ENCODE measurements at regions not wholly inside any gene's neighbourhood (a gene's known extent, or its start where the extent isn't known, plus 50 kb on each side); places are given as distances from the start of the nearest gene placed in this dataset.

DNA sequence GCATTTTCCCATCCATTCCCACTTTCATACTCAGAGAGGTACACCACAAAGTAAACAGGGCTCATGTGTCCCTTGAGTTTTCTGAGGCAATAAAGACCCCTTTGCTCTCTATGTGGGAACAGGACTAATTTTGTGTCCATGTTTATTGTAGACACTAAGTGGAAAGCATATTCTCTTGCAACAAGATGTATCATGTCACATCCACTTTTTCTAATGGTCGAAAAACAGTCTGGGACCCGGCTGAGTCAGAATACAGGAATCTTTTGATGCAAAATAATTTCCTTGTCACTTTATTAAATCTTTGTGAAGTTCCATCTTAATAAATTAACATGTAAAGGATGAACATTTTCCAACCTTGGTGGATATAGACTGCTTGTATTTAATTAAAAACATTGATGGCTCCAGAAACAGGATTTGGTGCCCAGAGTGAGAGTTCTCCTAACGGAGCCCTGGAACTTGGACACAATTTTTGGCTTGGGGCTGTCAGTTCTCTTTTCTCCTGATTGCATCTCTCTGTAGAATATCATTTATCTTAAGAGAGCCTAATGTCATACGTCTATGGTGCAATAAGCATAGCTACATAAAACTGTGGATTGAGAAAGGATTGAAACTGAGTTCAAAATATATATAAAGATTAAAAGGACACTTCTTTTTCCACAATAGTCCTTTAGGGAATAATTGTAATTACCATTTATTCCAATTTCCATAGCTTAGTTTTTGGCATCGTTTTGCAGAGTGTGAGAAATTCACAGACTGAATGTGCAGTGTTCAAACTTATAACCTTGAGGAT is 1116.7 kb upstream of the SEMA6A start:
- CTCF ChIA-PET = no interaction called here

GRCh38 chr5:117690612-117691011 is 1116.0 kb upstream of the SEMA6A start:
- H3K36me3 Mint-ChIP-seq (ENCODE audit: low read depth) = no peaks in the 10 kb centered on the region
- no peaks in the 10 kb centered on the region for H3K27me3 Mint-ChIP-seq
- ChIA-PET CTCF (no interaction called here), POLR2A (no interaction called here)
- H3K4me3 Mint-ChIP-seq = no peak overlapping the region
- H3K4me1 Mint-ChIP-seq = no peaks in the 10 kb centered on the region
- no peak overlapping the region for H3K27ac Mint-ChIP-seq
- H3K9me3 Mint-ChIP-seq = peaks cover 5% of the 10 kb centered on the region
- DNase-seq = no peak

More for the DNA sequence above, 1116.7 kb upstream of the SEMA6A start:
- no peaks in the 10 kb centered on the region for H3K27me3 Mint-ChIP-seq
- H3K27ac Mint-ChIP-seq = no peak overlapping the region
- DNase-seq = no peak
- H3K36me3 Mint-ChIP-seq (ENCODE audit: low read depth) = no peaks in the 10 kb centered on the region
- POLR2A ChIA-PET = no interaction called here
- H3K9me3 Mint-ChIP-seq = peaks cover 5% of the 10 kb centered on the region
- no peaks in the 10 kb centered on the region for H3K4me1 Mint-ChIP-seq
- no peak overlapping the region for H3K4me3 Mint-ChIP-seq

DNA sequence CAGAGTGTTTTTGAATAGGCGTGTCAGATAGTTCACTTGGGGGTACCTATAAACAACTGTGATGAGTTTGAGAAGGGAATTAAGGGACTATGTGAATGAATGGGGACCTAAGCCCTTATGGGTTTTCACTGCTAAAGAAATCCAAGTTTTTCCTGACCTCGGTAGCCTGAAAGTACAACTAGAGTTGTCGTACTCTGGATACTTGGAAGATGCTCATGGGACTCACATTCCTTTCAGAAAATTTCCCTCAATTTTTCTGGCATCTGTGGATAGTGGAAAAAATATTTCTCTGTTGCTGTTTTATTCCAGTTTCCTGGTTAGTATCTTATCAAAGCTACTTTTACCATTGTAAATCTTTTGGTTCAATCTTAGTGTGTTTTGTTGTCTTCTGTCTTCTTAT is 1112.3 kb upstream of the SEMA6A start:
- Mint-ChIP-seq H3K27ac (no peak overlapping the region), H3K27me3 (no peaks in the 10 kb centered on the region), H3K4me1 (no peaks in the 10 kb centered on the region), H3K4me3 (no peak overlapping the region), H3K9me3 (peaks cover 5% of the 10 kb centered on the region), H3K36me3 (ENCODE audit: low read depth) (no peaks in the 10 kb centered on the region)
- CTCF ChIA-PET = no interaction called here
- no peak for DNase-seq
- POLR2A ChIA-PET = no interaction called here

GRCh38 chr5:117682416-117682815 is 1107.8 kb upstream of the SEMA6A start:
- POLR2A ChIA-PET = no interaction called here
- Mint-ChIP-seq H3K27me3 (no peaks in the 10 kb centered on the region), H3K27ac (no peak overlapping the region), H3K9me3 (peaks cover 2% of the 10 kb centered on the region), H3K4me3 (no peak overlapping the region), H3K36me3 (ENCODE audit: low read depth) (no peaks in the 10 kb centered on the region), H3K4me1 (no peaks in the 10 kb centered on the region)
- CTCF ChIA-PET = no interaction called here
- DNase-seq = no peak

GRCh38 chr5:117681431-117682254 is 1107.0 kb upstream of the SEMA6A start:
- no peak overlapping the region for H3K27ac Mint-ChIP-seq
- no peak for DNase-seq
- H3K27me3 Mint-ChIP-seq = no peaks in the 10 kb centered on the region
- ChIA-PET POLR2A (no interaction called here), CTCF (no interaction called here)
- H3K36me3 Mint-ChIP-seq (ENCODE audit: low read depth) = no peaks in the 10 kb centered on the region
- H3K4me3 Mint-ChIP-seq = no peak overlapping the region
- H3K4me1 Mint-ChIP-seq = no peaks in the 10 kb centered on the region
- H3K9me3 Mint-ChIP-seq = peaks cover 2% of the 10 kb centered on the region

GRCh38 chr5:117680426-117680825 is 1105.8 kb upstream of the SEMA6A start:
- peaks cover 2% of the 10 kb centered on the region for H3K9me3 Mint-ChIP-seq
- no peak for DNase-seq
- H3K4me3 Mint-ChIP-seq = no peak overlapping the region
- H3K27ac Mint-ChIP-seq = no peak overlapping the region
- H3K4me1 Mint-ChIP-seq = no peaks in the 10 kb centered on the region
- CTCF ChIA-PET = no interaction called here
- H3K36me3 Mint-ChIP-seq (ENCODE audit: low read depth) = no peaks in the 10 kb centered on the region
- no peaks in the 10 kb centered on the region for H3K27me3 Mint-ChIP-seq
- POLR2A ChIA-PET = no interaction called here

GRCh38 chr5:117679046-117679445 is 1104.4 kb upstream of the SEMA6A start:
- Mint-ChIP-seq H3K9me3 (peaks cover 5% of the 10 kb centered on the region), H3K36me3 (ENCODE audit: low read depth) (no peaks in the 10 kb centered on the region), H3K27ac (no peak overlapping the region), H3K4me3 (no peak overlapping the region), H3K4me1 (no peaks in the 10 kb centered on the region), H3K27me3 (no peaks in the 10 kb centered on the region)
- POLR2A ChIA-PET = no interaction called here
- DNase-seq = no peak
- CTCF ChIA-PET = no interaction called here

- H3K27me3 Mint-ChIP-seq = no peaks in the 10 kb centered on the region
- ChIA-PET POLR2A (no interaction called here), CTCF (no interaction called here)
Measured at GRCh38 chr5:117675646-117676045, 1101.0 kb upstream of the SEMA6A start.

GRCh38 chr5:117671551-117671950 is 1096.9 kb upstream of the SEMA6A start:
- no peaks in the 10 kb centered on the region for H3K4me1 Mint-ChIP-seq
- DNase-seq = no peak
- CTCF ChIA-PET = no interaction called here
- peaks cover 2% of the 10 kb centered on the region for H3K9me3 Mint-ChIP-seq
- no peak overlapping the region for H3K27ac Mint-ChIP-seq
- POLR2A ChIA-PET = no interaction called here
- H3K27me3 Mint-ChIP-seq = no peaks in the 10 kb centered on the region
- H3K4me3 Mint-ChIP-seq = no peak overlapping the region
- H3K36me3 Mint-ChIP-seq (ENCODE audit: low read depth) = no peaks in the 10 kb centered on the region

More at GRCh38 chr5:117675646-117676045, 1101.0 kb upstream of the SEMA6A start:
- Mint-ChIP-seq H3K9me3 (peaks cover 5% of the 10 kb centered on the region), H3K36me3 (ENCODE audit: low read depth) (no peaks in the 10 kb centered on the region), H3K4me3 (no peak overlapping the region), H3K27ac (no peak overlapping the region), H3K4me1 (no peaks in the 10 kb centered on the region)
- DNase-seq = no peak

DNA sequence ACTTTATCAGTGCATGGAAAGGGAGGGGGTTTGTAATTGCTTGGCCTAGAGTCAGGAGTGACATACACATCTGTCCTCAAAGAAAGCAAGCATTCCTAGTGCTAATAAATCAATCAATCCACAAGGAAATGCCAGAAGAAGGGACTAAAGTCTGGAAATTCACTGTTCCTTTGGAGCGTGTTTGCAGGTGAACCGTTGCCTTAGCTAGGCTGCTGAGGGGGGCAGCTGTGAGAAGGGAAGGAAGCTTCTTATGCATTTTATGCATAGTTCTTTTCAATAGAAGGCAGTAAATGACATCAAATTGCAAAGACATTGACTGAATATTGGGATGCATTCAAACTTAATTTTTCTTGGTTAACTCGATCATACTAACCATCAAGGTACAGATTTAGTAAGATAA is 1092.5 kb upstream of the SEMA6A start:
- ChIA-PET CTCF (no interaction called here), POLR2A (no interaction called here)
- Mint-ChIP-seq H3K27me3 (no peaks in the 10 kb centered on the region), H3K4me1 (no peaks in the 10 kb centered on the region), H3K36me3 (ENCODE audit: low read depth) (no peaks in the 10 kb centered on the region), H3K4me3 (no peak overlapping the region), H3K9me3 (no peaks in the 10 kb centered on the region), H3K27ac (no peak overlapping the region)
- no peak for DNase-seq

DNA sequence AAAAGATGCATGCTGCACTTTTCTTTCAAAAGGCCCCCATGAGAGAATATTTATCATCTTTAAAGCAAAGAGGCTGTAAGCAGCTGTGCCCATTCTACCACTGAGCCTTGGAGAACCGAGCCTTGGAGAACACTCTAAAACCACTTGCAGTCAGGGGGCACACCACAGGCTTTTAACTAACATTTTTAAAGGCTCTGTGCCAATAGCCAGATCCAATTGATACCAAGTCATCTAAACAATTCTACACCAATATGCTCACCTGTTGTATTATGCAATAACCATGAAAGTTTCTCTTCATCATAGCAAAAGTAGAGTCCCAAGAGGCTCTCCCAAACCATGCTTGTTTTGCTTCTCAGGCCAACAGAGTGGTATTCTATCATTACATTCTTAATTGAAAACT is 1090.5 kb upstream of the SEMA6A start:
- Mint-ChIP-seq H3K36me3 (ENCODE audit: low read depth) (no peaks in the 10 kb centered on the region), H3K4me1 (no peaks in the 10 kb centered on the region), H3K4me3 (no peak overlapping the region), H3K27ac (no peak overlapping the region), H3K27me3 (no peaks in the 10 kb centered on the region), H3K9me3 (peaks cover 2% of the 10 kb centered on the region)
- POLR2A ChIA-PET = no interaction called here
- DNase-seq = no peak
- CTCF ChIA-PET = no interaction called here

- no peak overlapping the region for H3K27ac Mint-ChIP-seq
- no peaks in the 10 kb centered on the region for H3K27me3 Mint-ChIP-seq
- no peaks in the 10 kb centered on the region for H3K4me1 Mint-ChIP-seq
- ChIA-PET POLR2A (no interaction called here), CTCF (no interaction called here)
- H3K36me3 Mint-ChIP-seq (ENCODE audit: low read depth) = no peaks in the 10 kb centered on the region
- DNase-seq = no peak
- H3K4me3 Mint-ChIP-seq = no peak overlapping the region
- H3K9me3 Mint-ChIP-seq = peaks cover 5% of the 10 kb centered on the region
Measured at GRCh38 chr5:117662361-117662760, 1087.7 kb upstream of the SEMA6A start.

- Mint-ChIP-seq H3K4me3 (no peak overlapping the region), H3K9me3 (peaks cover 9% of the 10 kb centered on the region), H3K4me1 (no peaks in the 10 kb centered on the region), H3K27ac (no peak overlapping the region), H3K27me3 (no peaks in the 10 kb centered on the region), H3K36me3 (ENCODE audit: low read depth) (no peaks in the 10 kb centered on the region)
- ChIA-PET POLR2A (no interaction called here), CTCF (no interaction called here)
- no peak for DNase-seq
Measured at GRCh38 chr5:117657541-117657940, 1082.9 kb upstream of the SEMA6A start.

GRCh38 chr5:117652958-117653280 is 1078.3 kb upstream of the SEMA6A start:
- Mint-ChIP-seq H3K36me3 (ENCODE audit: low read depth) (no peaks in the 10 kb centered on the region), H3K4me1 (no peaks in the 10 kb centered on the region), H3K27ac (no peak overlapping the region), H3K27me3 (no peaks in the 10 kb centered on the region), H3K4me3 (no peak overlapping the region), H3K9me3 (peaks cover 5% of the 10 kb centered on the region)
- ChIA-PET CTCF (no interaction called here), POLR2A (no interaction called here)
- DNase-seq = no peak
